ENCODE measurements at regions not wholly inside any gene's neighbourhood (a gene's known extent, or its start where the extent isn't known, plus 50 kb on each side); places are given as distances from the start of the nearest gene placed in this dataset.

DNA sequence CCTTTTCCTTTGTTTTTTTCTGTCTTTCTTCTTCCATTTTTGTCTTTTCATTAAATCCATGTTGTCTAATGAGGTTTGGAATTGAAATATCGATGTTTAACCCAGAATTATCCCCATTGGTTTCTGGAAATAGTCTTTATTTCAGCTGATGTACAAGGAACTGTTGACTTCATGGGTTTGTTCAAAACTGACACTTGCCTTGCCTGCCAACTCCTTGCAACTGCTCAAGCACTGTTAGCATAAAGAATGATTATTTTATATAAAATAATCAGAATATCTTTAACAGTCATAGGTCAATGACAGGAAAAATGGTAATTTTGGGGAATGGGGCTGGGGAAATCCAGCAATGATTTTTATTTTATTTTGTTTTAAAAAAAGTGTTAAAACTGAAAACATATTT, 359.6 kb upstream of the LCORL start:
- Mint-ChIP-seq H3K27me3 (peaks cover 12% of the 10 kb centered on the region), H3K36me3 (ENCODE audit: low read depth) (no peaks in the 10 kb centered on the region), H3K27ac (no peak overlapping the region), H3K4me1 (no peaks in the 10 kb centered on the region), H3K9me3 (peaks cover 20% of the 10 kb centered on the region), H3K4me3 (no peak overlapping the region)
- ATAC-seq (no peak), DNase-seq (no peak)

DNA sequence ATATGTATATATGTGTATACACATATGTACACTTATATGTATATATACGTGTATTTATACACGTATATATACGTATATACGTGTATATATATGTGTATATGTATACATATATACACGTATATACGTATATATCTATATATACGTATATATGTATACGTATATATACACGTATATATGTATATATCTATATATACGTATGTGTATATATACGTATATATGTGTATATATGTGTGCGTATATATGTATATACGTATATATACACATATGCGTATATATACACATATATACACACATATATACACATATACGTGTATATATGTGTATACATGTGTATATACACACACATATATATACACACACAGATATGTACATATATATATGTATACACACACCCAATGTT, 348.0 kb upstream of the LCORL start:
- H3K4me1 Mint-ChIP-seq, result no peaks in the 10 kb centered on the region
- no peaks in the 10 kb centered on the region for H3K9me3 Mint-ChIP-seq
- H3K36me3 Mint-ChIP-seq (ENCODE audit: low read depth), result no peaks in the 10 kb centered on the region
- H3K27me3 Mint-ChIP-seq, result peaks cover 1% of the 10 kb centered on the region
- H3K4me3 Mint-ChIP-seq, result no peak overlapping the region
- ATAC-seq (no peak), DNase-seq (no peak)
- no peak overlapping the region for H3K27ac Mint-ChIP-seq

- H3K27me3 Mint-ChIP-seq, result peaks cover 2% of the 10 kb centered on the region
- ATAC-seq, result peak; percentile 69
- no peak for DNase-seq
Observed at GRCh38 chr4:18366892-18367291, 345.3 kb upstream of the LCORL start.

GRCh38 chr4:18366136-18366535, 344.6 kb upstream of the LCORL start:
- Mint-ChIP-seq H3K27ac (no peak overlapping the region), H3K27me3 (peaks cover 6% of the 10 kb centered on the region), H3K4me3 (no peak overlapping the region), H3K4me1 (no peaks in the 10 kb centered on the region), H3K36me3 (ENCODE audit: low read depth) (no peaks in the 10 kb centered on the region), H3K9me3 (no peaks in the 10 kb centered on the region)
- no peak for ATAC-seq
- DNase-seq, result no peak

More at GRCh38 chr4:18366892-18367291, 345.3 kb upstream of the LCORL start:
- no peak overlapping the region for H3K4me3 Mint-ChIP-seq
- no peaks in the 10 kb centered on the region for H3K9me3 Mint-ChIP-seq
- no peaks in the 10 kb centered on the region for H3K36me3 Mint-ChIP-seq (ENCODE audit: low read depth)
- H3K4me1 Mint-ChIP-seq, result no peaks in the 10 kb centered on the region
- H3K27ac Mint-ChIP-seq, result no peak overlapping the region

GRCh38 chr4:18343581-18343980, 322.0 kb upstream of the LCORL start:
- peaks cover 4% of the 10 kb centered on the region for H3K9me3 Mint-ChIP-seq
- ATAC-seq (no peak), DNase-seq (no peak)
- no peak overlapping the region for H3K4me3 Mint-ChIP-seq
- H3K27me3 Mint-ChIP-seq, result no peaks in the 10 kb centered on the region
- H3K27ac Mint-ChIP-seq, result no peak overlapping the region
- H3K36me3 Mint-ChIP-seq (ENCODE audit: low read depth), result no peaks in the 10 kb centered on the region
- H3K4me1 Mint-ChIP-seq, result no peaks in the 10 kb centered on the region

- ATAC-seq, result no peak
Observed at GRCh38 chr4:18342847-18343246, 321.3 kb upstream of the LCORL start.

GRCh38 chr4:18321956-18322530, 300.5 kb upstream of the LCORL start:
- no peak overlapping the region for H3K4me3 Mint-ChIP-seq
- no peaks in the 10 kb centered on the region for H3K36me3 Mint-ChIP-seq (ENCODE audit: low read depth)
- H3K27me3 Mint-ChIP-seq, result peaks cover 9% of the 10 kb centered on the region
- no peaks in the 10 kb centered on the region for H3K4me1 Mint-ChIP-seq
- no peaks in the 10 kb centered on the region for H3K9me3 Mint-ChIP-seq
- H3K27ac Mint-ChIP-seq, result no peak overlapping the region
- DNase-seq, result no peak
- ATAC-seq, result no peak

More at GRCh38 chr4:18342847-18343246, 321.3 kb upstream of the LCORL start:
- Mint-ChIP-seq H3K4me3 (no peak overlapping the region), H3K27ac (no peak overlapping the region), H3K36me3 (ENCODE audit: low read depth) (no peaks in the 10 kb centered on the region), H3K4me1 (no peaks in the 10 kb centered on the region), H3K9me3 (peaks cover 4% of the 10 kb centered on the region), H3K27me3 (no peaks in the 10 kb centered on the region)
- DNase-seq, result no peak

GRCh38 chr4:18319431-18319830, 297.9 kb upstream of the LCORL start:
- Mint-ChIP-seq H3K4me1 (no peaks in the 10 kb centered on the region), H3K27me3 (peaks cover 10% of the 10 kb centered on the region), H3K27ac (no peak overlapping the region), H3K36me3 (ENCODE audit: low read depth) (no peaks in the 10 kb centered on the region), H3K4me3 (no peak overlapping the region), H3K9me3 (no peaks in the 10 kb centered on the region)
- ATAC-seq (no peak), DNase-seq (no peak)

DNA sequence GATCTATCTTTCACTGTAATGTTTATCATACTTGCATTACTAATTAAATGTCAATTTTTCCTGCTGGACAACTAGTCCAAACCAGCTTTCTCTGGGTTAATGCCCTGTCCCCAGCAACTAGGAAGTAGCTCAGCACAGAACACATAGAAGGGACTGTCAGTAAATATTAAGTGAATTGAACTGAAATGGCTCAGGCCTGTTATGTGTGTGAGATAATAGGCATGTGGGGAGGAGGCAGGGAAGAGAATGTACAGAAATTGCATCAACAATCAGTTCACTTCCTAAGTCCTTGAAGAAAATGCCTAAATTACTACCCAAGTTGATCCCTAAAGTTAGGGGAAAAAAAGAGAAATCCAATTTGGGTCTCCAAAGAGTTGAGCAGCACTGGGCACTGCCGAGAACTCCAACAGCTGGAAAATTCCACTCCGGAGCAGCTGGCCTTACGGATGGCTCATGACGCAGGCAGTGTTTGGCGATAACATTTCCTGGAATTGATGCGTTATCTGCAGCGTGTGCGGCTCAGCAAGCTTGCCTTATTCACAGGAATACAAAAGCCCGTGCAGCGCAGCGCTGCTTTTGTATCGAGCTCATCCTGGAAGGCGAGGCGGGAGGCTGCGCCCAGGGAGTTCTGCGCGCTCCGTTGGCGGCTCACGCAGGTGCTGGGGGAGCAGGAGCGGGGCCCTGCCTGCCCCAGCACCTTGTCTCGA, 297.3 kb upstream of the LCORL start:
- H3K9me3 Mint-ChIP-seq, result no peaks in the 10 kb centered on the region
- no peak overlapping the region for H3K27ac Mint-ChIP-seq
- no peaks in the 10 kb centered on the region for H3K4me1 Mint-ChIP-seq
- ATAC-seq, result no peak
- DNase-seq, result no peak
- no peaks in the 10 kb centered on the region for H3K36me3 Mint-ChIP-seq (ENCODE audit: low read depth)
- H3K4me3 Mint-ChIP-seq, result no peak overlapping the region
- peaks cover 10% of the 10 kb centered on the region for H3K27me3 Mint-ChIP-seq

GRCh38 chr4:18314731-18315130, 293.2 kb upstream of the LCORL start:
- Mint-ChIP-seq H3K27ac (no peak overlapping the region), H3K4me3 (no peak overlapping the region), H3K9me3 (no peaks in the 10 kb centered on the region), H3K27me3 (peaks cover 10% of the 10 kb centered on the region), H3K36me3 (ENCODE audit: low read depth) (no peaks in the 10 kb centered on the region), H3K4me1 (no peaks in the 10 kb centered on the region)
- DNase-seq (no peak), ATAC-seq (no peak)

GRCh38 chr4:18297684-18298083, 276.1 kb upstream of the LCORL start:
- DNase-seq (no peak), ATAC-seq (no peak)
- Mint-ChIP-seq H3K4me3 (no peak overlapping the region), H3K9me3 (no peaks in the 10 kb centered on the region), H3K36me3 (ENCODE audit: low read depth) (no peaks in the 10 kb centered on the region), H3K4me1 (no peaks in the 10 kb centered on the region), H3K27ac (no peak overlapping the region), H3K27me3 (no peaks in the 10 kb centered on the region)

DNA sequence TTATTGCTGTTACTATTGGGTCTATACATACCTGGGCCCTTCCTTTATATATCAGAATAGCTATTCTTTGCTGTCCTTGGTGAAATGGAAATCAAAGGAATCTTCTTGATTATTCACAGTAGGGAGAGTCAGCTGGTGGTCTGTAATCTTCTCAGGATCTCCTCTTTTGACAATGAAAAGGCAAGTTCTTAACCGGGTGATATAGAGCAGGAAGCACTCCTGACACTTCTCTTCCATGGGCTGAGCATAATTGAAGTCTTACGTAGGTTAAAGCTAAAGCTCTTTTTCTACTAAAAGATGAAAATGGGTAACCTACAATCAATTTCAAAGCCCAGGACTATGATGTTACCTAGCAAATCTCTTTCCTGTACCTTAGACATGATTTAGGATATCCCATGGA, 274.9 kb upstream of the LCORL start:
- Mint-ChIP-seq H3K4me1 (no peaks in the 10 kb centered on the region), H3K9me3 (no peaks in the 10 kb centered on the region), H3K27me3 (peaks cover 3% of the 10 kb centered on the region), H3K36me3 (ENCODE audit: low read depth) (no peaks in the 10 kb centered on the region), H3K27ac (no peak overlapping the region), H3K4me3 (no peak overlapping the region)
- ATAC-seq, result no peak
- DNase-seq, result no peak

- DNase-seq, result no peak
- Mint-ChIP-seq H3K4me3 (no peak overlapping the region), H3K27me3 (peaks cover 3% of the 10 kb centered on the region), H3K36me3 (ENCODE audit: low read depth) (no peaks in the 10 kb centered on the region), H3K4me1 (no peaks in the 10 kb centered on the region), H3K27ac (no peak overlapping the region), H3K9me3 (no peaks in the 10 kb centered on the region)
- no peak for ATAC-seq
Observed at GRCh38 chr4:18294846-18295245, 273.3 kb upstream of the LCORL start.

DNA sequence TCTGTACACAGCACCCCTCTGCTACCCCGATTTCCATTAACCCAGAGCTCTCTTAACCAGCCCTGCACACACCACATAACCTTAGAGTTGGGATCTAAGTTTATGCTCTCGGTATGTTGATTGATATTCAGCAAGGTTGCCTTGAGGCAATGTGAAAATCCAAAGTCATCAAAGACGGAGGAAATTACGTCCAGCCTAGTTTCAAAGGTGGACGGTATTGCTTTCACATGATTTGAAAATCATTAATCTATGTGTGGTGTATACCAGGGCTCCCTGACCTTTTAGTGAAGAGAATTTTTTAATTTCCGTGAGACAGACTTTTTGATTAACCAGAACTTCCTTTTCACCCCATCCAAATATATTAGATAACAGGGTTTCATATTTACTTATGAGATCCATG, 272.5 kb upstream of the LCORL start:
- Mint-ChIP-seq H3K36me3 (ENCODE audit: low read depth) (no peaks in the 10 kb centered on the region), H3K27ac (no peak overlapping the region), H3K4me1 (no peaks in the 10 kb centered on the region), H3K4me3 (no peak overlapping the region), H3K9me3 (no peaks in the 10 kb centered on the region), H3K27me3 (peaks cover 3% of the 10 kb centered on the region)
- DNase-seq (no peak), ATAC-seq (no peak)

DNA sequence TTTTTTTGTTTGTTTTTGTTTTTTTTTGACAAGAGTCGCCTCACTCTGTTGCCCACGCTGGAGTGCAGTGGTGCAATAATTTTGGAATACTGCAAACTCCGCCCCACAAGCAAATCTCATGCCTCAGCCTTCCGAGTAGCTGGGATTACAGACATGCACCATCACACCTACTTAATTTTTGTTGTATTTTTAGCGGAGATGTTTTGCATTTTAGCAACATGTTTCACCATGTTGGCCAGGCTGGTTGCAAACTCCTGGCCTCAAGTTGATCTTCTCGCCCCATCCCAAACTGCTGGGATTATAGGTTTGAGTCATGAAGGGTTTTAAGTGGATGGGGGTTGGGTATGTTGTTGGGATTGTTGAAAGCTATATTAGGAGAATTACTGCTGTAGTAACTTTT, 270.9 kb upstream of the LCORL start:
- Mint-ChIP-seq H3K27ac (no peak overlapping the region), H3K36me3 (ENCODE audit: low read depth) (no peaks in the 10 kb centered on the region), H3K9me3 (peaks cover 4% of the 10 kb centered on the region), H3K4me3 (no peak overlapping the region), H3K27me3 (peaks cover 3% of the 10 kb centered on the region), H3K4me1 (no peaks in the 10 kb centered on the region)
- no peak for DNase-seq
- ATAC-seq, result no peak

DNA sequence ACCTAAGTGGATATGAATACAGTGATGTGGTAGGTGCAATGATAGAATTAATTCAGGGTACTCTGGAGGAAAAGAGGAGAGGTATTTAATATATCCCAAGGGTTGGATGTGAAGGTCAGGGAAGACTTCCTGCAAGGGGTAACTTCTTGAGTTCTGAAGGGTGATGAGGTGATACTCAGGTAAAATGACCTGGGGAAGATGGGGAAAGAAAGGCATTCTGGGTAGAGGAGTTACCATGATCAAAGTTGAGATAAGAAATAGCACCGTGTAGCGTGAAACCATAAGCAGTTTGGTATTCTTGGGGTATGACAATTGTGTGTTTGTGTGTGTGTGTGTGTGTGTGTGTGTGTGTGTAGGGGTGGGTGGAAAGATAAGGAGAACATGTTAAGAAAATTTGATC, 270.4 kb upstream of the LCORL start:
- H3K36me3 Mint-ChIP-seq (ENCODE audit: low read depth), result no peaks in the 10 kb centered on the region
- H3K4me3 Mint-ChIP-seq, result no peak overlapping the region
- H3K4me1 Mint-ChIP-seq, result no peaks in the 10 kb centered on the region
- H3K27me3 Mint-ChIP-seq, result peaks cover 3% of the 10 kb centered on the region
- H3K9me3 Mint-ChIP-seq, result peaks cover 4% of the 10 kb centered on the region
- DNase-seq (no peak), ATAC-seq (no peak)
- H3K27ac Mint-ChIP-seq, result no peak overlapping the region

All from activated naive CD8-positive, alpha-beta T cell treated with anti-CD3 and anti-CD28 coated beads, Interleukin-2, amount 50 U/mL, for 24 hours (primary cell).